IPS DF 6.9 (cell line): ENCODE measurements at regions not wholly inside any gene's neighbourhood (a gene's known extent, or its start where the extent isn't known, plus 50 kb on each side); places are given as distances from the start of the nearest gene placed in this dataset.

Experiments used
- DNase-seq: peaks from one replicate; pipeline ENCODE4 v3.0.0-alpha.2; 2013; ENCODE audit warnings: low read depth, low spot score
- H3K27ac ChIP-seq: one replicate; pipeline ENCODE4 v1.5.1; 2013; ENCODE audit warnings: low read length, control low read depth
- H3K27me3 ChIP-seq: 2 replicates; pipeline ENCODE4 v1.6.1; 2013; ENCODE audit warnings: mild to moderate bottlenecking, low read length; ENCODE audit not compliant: control insufficient read depth, insufficient read depth
- H3K36me3 ChIP-seq: 2 replicates; pipeline ENCODE4 v1.6.1; 2013; ENCODE audit warnings: low read length; ENCODE audit not compliant: control insufficient read depth, insufficient read depth
- H3K4me1 ChIP-seq: 2 replicates; pipeline ENCODE4 v1.6.1; 2013; ENCODE audit warnings: low read length; ENCODE audit not compliant: control insufficient read depth, insufficient read depth
- H3K4me3 ChIP-seq: 2 replicates; pipeline ENCODE4 v1.5.1; 2013; ENCODE audit warnings: mild to moderate bottlenecking, low read length
- H3K9me3 ChIP-seq: 2 replicates; pipeline ENCODE4 v1.6.1; 2013; ENCODE audit warnings: low read length, inconsistent platforms; ENCODE audit not compliant: control insufficient read depth, insufficient read depth
- WGBS: extraction: QIAGEN DNeasy Blood & Tissue Kit; methylation state at CpG from one replicate; pipeline ENCODE4 v1.1.7; 2013; ENCODE audit warnings: mixed read lengths, missing lambda C conversion rate; ENCODE audit not compliant: insufficient read length, insufficient coverage; 5-methylcytosine and 5-hydroxymethylcytosine counted together

DNA sequence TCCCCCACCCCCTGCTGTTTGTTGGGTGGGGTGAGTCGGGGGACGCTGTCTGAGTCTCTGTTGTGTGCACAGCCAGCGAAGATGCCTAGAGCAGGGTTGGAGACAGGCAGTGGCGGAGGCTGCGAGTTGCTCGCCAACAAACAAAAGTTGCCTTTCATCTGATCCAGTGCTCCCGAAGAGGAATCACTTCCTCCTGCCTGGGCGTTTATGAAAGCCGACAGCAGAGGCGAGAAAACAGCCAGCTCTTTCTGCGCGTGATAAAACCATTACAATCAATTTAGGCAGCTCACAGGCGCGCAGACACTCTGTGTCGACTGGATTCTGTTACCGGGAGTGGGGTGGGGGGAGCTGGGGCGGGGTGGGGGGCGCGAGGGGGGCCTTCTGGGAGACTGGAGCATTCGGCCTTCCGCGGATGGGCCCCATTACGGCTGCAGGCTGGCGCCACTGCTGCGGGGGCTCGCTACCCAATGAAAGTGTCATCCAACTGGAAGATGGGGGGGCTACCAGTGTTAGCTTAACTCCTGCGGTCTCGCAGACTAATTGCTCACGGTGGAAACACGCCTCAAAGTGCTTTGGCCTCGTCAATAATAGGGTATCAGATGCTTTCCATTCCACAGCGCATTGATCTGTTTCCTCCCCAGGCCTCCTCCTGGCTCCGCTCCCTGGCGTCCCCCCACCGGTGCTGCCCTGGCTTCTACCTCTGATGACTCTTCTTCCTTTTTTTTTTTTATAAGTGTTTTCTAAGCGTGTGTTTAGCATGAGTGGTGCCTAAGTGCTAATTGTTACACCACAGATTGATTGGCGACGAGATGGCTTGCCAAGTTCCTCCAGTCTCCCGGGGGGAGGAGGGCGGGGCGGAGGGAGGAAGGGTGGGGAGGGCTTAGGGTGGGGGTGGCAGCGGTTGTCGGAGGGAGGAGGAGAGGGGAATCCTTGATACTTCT is 678.4 kb downstream of the MED13L start:
- no peaks in the 10 kb centered on the region for H3K27me3 ChIP-seq
- 0 out of 2 replicates have a peak, but pooled peaks cover 2% of the 10 kb centered on the region for H3K4me1 ChIP-seq
- no peaks in the 10 kb centered on the region for H3K36me3 ChIP-seq
- WGBS = no CpG with 5 or more reads among the region's 43 CpGs
- DNase-seq = no peak
- no peak overlapping the region for H3K4me3 ChIP-seq
- H3K9me3 ChIP-seq = no peaks in the 10 kb centered on the region
- no peak overlapping the region for H3K27ac ChIP-seq

DNA sequence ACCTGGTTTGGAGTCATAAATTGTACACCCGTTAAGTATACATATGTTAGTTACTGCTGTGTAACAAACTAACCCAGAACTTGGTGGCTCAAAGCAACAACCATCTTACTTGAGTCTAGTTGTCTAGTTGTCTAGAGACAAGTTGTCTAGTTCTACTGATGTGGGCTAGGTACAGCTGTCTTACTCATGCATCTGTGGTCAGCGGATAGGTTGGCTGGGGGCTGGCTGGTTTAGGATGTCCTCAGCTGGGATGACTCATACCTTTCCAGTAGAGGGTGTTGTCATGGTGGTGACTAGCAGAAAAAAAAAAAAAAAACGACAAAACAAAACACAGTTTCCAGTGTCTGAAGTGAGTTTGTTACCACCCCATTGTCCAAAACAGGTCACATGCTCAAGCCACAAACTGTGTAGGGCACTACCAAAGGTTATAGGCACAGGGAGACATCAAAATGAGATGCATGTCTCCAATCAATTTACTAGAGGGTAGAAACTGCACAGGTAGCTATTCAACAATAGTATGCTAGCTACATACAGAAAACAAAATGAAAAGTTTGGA is 680.3 kb downstream of the MED13L start:
- Histone ChIP-seq H3K9me3 (no peaks in the 10 kb centered on the region), H3K27ac (no peak overlapping the region), H3K36me3 (no peaks in the 10 kb centered on the region), H3K4me1 (0 out of 2 replicates have a peak, but pooled peaks cover 2% of the 10 kb centered on the region), H3K4me3 (no peak overlapping the region), H3K27me3 (no peaks in the 10 kb centered on the region)
- WGBS = no CpG with 5 or more reads among the region's 3 CpGs
- DNase-seq = no peak

DNA sequence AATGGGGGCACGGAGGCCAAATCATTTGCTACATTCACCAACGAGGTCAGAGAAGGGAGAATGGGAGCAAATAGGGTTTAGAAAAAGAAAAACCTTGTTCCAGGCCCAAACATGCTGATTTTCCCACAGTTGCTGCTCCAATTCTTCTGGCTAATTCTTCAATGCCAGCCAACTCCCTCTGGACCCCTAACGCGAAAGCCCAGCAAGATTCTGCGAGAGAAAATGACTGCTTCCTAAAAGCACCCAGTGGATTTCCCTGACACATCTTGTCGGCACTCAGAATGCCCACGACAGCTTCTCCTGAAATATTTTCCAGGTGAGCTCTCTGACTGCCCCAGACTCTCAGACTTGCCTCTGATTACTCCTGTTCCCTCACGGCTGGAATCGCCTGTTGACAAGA is 689.4 kb downstream of the MED13L start:
- no peak overlapping the region for H3K27ac ChIP-seq
- no CpG with 5 or more reads among the region's 9 CpGs for WGBS
- no peaks in the 10 kb centered on the region for H3K36me3 ChIP-seq
- DNase-seq = no peak
- no peaks in the 10 kb centered on the region for H3K9me3 ChIP-seq
- no peak overlapping the region for H3K4me3 ChIP-seq
- H3K4me1 ChIP-seq = no peaks in the 10 kb centered on the region
- H3K27me3 ChIP-seq = no peaks in the 10 kb centered on the region

DNA sequence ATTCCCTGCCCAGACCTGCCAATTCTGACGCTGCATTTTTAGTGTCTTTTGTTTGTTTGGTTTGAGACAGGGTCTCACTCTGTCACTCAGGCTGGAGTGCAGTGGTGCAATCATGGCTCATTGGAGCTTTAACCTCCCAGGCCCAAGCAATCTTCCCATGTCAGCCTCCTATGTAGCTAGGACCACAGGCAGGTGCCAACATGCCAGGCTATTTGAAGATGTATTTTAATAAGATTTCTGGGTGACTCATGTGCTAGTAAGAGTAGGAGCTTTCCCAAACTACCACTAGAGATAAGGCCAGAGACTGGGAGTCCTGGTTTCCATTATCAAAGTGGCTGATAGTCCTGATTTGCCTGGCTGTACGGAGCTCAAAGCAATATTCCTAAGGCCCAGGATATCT is 693.3 kb downstream of the MED13L start:
- no CpG with 5 or more reads among the region's 2 CpGs for WGBS
- H3K36me3 ChIP-seq = no peaks in the 10 kb centered on the region

DNA sequence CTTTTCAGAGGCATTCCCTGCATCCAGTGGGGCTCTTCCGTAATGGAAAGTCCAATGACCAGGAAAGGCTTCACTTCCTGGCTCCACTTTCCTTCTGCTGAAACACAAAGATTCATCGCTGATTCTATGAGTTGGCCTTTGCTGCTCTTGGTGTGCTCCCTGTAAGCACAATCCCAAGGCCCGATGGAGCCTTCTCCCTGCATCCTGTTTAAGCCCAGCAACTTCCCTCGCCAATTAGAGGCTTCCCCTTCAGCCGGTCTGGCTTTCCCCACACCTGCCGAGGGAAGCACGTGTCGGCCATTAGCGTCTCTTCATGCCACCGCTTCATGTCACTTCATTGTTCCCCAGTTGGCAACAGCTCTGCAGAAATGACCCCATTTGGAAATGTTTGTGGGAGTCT is 693.9 kb downstream of the MED13L start:
- no peaks in the 10 kb centered on the region for H3K4me1 ChIP-seq
- H3K4me3 ChIP-seq = no peak overlapping the region
- H3K27me3 ChIP-seq = no peaks in the 10 kb centered on the region
- H3K27ac ChIP-seq = no peak overlapping the region
- no CpG with 5 or more reads among the region's 10 CpGs for WGBS
- no peaks in the 10 kb centered on the region for H3K36me3 ChIP-seq
- no peaks in the 10 kb centered on the region for H3K9me3 ChIP-seq
- DNase-seq = no peak

More for the DNA sequence above, 693.3 kb downstream of the MED13L start:
- no peaks in the 10 kb centered on the region for H3K4me1 ChIP-seq
- no peaks in the 10 kb centered on the region for H3K27me3 ChIP-seq
- no peak overlapping the region for H3K27ac ChIP-seq
- H3K9me3 ChIP-seq = no peaks in the 10 kb centered on the region
- H3K4me3 ChIP-seq = no peak overlapping the region
- no peak for DNase-seq

DNA sequence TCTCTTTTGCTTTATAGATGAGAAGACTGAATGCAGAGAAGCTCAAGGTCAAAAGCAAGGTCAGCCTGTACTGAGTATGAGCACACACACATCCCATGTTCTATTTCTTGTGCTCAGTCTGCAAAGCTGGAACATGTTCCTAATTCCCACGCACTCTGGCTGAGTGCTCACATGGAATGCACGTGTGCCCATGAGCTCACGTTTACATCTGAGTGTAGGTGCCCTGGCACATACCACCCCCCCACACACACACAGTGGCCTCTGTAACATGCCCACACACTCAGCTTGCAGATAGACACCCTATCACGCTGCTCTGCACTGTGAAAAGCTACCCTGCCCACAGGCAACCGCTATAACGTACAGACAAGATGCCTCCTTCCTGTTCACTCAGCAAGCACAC is 700.1 kb downstream of the MED13L start:
- no CpG with 5 or more reads among the region's 6 CpGs for WGBS
- no peaks in the 10 kb centered on the region for H3K36me3 ChIP-seq
- no peak overlapping the region for H3K27ac ChIP-seq
- no peaks in the 10 kb centered on the region for H3K9me3 ChIP-seq
- H3K4me1 ChIP-seq = no peaks in the 10 kb centered on the region
- no peaks in the 10 kb centered on the region for H3K27me3 ChIP-seq
- no peak for DNase-seq
- H3K4me3 ChIP-seq = no peak overlapping the region

DNA sequence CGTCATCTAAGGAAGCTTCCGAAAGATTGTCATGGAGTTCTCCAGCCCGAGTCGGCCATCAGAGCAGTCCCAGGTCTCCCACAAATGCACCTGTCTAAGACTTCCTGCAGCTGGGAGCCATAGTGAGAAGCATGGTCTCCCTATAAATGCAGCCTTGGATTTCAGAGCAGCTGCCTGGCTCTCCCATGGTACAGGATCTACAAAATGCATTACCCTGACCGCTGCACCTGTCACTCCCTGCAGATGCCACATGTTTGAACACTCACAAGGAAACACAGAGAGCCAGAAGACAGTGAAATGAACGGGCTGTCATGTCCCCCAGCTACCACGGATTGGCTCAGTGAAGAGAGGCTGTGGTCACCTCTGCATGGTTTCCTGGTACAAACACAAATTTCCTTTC is 702.7 kb downstream of the MED13L start:
- no peak for DNase-seq
- Histone ChIP-seq H3K27ac (no peak overlapping the region), H3K9me3 (no peaks in the 10 kb centered on the region), H3K4me3 (no peak overlapping the region), H3K4me1 (no peaks in the 10 kb centered on the region), H3K27me3 (no peaks in the 10 kb centered on the region), H3K36me3 (no peaks in the 10 kb centered on the region)
- WGBS = no CpG with 5 or more reads among the region's 7 CpGs

DNA sequence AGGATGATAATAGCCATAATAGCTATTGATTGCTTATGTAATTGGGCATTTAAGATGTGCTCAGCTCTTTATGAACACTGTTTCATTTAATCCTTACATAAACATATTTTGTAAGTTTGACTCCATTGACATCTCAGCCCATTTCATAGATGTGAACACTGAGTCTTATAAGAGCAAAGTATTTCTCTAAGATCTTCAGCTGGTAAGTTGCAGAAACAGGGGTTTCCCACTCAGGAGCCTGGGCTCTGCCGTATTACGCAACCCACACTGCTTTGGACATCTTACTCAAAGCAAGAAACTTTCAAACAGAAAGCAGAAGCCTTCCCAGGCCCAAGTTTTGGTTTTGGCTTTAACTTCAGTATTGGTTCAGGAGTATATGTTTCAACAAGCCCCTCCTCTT is 705.1 kb downstream of the MED13L start:
- WGBS = no CpG with 5 or more reads among the region's 2 CpGs
- no peak for DNase-seq

DNA sequence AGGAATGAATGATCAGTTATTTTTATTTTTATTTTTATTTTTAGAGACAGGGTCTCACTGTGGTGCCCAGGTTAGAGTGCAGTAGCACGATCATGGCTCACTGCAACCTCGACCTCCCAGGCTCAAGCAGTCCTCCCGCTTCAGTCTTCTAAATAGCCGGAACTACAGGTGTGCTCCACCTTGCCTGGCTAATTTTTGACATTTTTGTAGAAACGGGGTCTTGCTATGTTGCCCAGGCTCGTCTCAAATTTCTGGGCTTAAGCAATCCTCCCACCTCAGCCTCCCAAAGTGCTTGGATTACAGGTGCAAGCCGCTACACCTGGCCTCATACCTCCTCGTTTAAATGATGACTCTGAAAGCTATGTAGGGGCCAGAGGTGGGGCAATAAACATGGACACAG is 706.0 kb downstream of the MED13L start:
- no CpG with 5 or more reads among the region's 8 CpGs for WGBS

More for the DNA sequence above, 705.1 kb downstream of the MED13L start:
- Histone ChIP-seq H3K4me3 (no peak overlapping the region), H3K9me3 (no peaks in the 10 kb centered on the region), H3K4me1 (no peaks in the 10 kb centered on the region), H3K27ac (no peak overlapping the region), H3K36me3 (no peaks in the 10 kb centered on the region), H3K27me3 (no peaks in the 10 kb centered on the region)

DNA sequence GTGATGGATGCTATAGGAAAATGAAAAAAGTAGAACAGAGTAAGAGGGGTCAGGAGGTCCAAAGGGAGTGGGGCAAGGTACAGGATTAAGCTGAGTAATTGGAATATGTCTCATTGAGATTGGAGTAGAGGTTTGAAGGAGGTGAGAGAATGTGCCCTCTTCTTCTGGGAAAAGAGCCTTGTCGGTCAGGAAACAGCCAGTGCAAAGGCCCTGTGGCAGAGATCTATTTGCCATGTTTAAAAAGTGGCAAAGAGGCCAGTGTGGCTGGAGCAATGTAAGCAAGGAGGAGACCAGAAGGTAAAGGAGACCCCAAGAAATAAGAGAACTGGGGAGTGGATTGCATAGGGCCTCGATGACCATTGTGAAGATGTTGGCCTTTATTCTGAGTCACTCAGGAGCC is 706.5 kb downstream of the MED13L start:
- no peak overlapping the region for H3K27ac ChIP-seq
- H3K4me3 ChIP-seq = no peak overlapping the region
- no peaks in the 10 kb centered on the region for H3K9me3 ChIP-seq
- DNase-seq = no peak
- no peaks in the 10 kb centered on the region for H3K36me3 ChIP-seq
- WGBS = no CpG with 5 or more reads among the region's 2 CpGs
- no peaks in the 10 kb centered on the region for H3K27me3 ChIP-seq
- H3K4me1 ChIP-seq = no peaks in the 10 kb centered on the region

More for the DNA sequence above, 706.0 kb downstream of the MED13L start:
- H3K4me1 ChIP-seq = no peaks in the 10 kb centered on the region
- H3K36me3 ChIP-seq = no peaks in the 10 kb centered on the region
- H3K9me3 ChIP-seq = no peaks in the 10 kb centered on the region
- no peak for DNase-seq
- no peaks in the 10 kb centered on the region for H3K27me3 ChIP-seq
- H3K27ac ChIP-seq = no peak overlapping the region
- no peak overlapping the region for H3K4me3 ChIP-seq
